GM18867 (cell line): ENCODE measurements at regions not wholly inside any gene's neighbourhood (a gene's known extent, or its start where the extent isn't known, plus 50 kb on each side); places are given as distances from the start of the nearest gene placed in this dataset.

Experiments used
- ATAC-seq: cut with Tn5 transposase; IDR thresholded peaks from one replicate; pipeline ENCODE4 v1.9.1; 2021; ENCODE audit warnings: mild to moderate bottlenecking, moderate library complexity; ENCODE audit not compliant: unreplicated experiment

DNA sequence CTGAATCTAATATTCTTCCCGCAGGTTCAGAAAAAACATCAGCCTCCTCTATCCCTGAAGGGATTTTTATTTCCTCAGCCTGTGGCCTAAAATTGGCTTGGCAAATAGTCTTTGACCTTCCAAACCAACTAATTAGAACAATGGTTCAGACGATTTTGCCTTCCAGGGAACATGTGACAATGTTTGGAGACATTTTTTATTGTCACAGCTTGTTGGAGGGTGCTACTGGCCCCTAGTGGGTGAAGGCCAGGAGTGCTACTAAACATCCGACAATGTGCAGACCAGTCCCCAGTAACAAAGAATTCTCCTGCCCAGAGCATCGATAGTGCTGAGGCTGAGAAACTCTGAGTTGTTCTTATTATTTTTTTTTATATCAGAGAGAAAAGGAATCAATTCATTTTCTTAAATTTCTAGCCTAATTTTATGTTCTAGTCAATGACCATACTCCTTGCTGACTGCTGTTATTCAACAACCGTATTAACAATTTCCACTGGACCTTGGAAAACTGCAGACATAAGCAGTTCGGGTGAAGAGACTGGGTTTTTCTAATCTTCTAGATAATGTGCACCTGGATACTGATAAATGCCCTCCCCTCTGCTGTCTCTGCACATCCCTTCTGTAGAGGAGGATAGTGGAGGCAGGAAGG is 280.7 kb downstream of the LMX1A start:
- ATAC-seq, result peak; percentile 63

DNA sequence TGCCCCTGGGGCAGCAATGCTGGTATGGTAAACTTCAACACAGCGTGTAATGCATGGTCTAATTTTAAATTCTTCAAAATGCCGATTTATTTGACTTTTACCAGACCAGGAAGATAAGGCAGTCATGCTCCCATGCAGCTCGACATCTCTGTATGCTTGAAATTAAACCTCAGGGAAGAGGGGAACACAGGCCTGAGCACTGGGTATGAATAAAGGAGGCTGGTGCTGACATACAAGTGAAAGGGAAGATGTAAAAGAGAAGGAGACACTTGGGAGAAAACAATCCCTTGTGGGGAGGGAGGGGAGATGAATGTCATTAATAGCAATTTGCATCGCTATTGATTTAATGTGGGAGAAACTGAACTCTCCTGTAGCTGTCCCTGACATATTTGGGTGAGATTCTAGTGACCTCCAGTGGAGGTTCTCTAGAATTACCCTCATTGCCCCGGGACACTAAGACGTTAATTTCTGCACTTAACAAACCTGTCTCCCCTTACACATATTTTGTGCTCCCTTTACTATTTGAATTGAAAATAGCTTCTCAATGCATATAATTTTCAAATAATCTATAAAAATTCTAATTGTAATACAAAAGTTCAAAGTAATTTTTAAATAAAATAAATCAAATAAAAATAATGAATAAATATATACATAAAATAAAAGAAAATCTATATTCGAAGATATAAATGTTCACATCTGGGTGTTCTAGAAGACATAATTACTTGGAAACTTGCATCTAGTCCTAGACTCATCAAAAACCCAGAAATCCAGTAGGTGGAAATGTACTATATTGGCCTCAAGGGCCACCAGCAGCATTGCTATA is 283.1 kb downstream of the LMX1A start:
- ATAC-seq, result peak; percentile 83

DNA sequence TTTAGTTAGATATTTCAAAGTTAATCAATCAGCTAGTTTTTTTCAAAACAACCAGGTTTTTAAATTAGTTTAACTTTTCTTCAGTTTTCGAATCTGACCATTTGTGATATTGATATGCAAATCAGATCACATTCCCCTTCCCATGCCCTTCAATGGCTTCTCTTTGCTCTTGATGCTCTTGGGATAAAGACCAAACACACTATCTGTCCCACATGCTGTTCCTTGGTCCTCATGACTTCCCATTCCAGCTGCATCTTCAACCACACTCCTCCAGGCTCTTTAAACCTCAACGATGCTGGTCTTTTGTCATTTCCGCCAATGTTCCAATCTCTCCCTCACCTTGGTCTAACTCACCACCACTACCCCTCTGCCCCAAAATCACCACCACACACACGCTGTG is 285.8 kb downstream of the LMX1A start:
- no peak for ATAC-seq

DNA sequence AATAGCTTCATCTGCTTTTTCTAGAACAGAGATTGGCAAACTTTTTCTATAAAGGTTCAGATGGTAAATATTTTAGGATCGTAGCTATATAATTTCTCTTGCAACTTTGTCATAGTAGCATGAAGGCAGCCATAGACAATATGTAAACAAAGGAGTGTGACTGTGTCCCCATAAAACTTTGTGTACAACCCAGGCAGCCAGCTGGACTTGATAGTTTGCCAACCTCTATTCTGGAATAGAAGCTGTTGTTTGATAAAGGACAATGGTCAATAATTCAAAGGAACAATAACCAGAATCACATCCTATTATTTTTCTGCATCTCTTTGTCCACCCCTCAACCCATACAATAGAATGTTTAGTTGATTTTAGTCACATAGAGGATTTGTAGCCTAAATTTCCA is 286.7 kb downstream of the LMX1A start:
- ATAC-seq, result no peak

DNA sequence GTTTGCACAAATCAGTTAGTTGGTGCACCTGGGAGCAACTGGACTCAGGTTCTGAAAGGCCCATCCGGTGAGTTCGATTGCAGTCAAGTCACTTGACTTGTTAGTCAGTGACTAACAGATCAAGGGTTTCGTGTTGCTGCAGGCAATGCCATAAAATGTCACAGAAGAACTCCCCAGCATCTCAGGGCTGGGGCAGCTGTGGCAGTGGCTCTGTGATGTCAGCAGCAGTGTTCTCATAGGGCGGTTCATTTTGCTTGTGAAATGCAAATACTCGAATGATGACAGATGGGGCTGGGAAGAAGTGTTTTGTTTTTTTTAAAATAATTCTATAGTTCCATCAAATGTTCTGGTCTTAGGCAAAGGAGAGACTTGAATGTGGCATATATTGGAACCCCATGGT is 287.8 kb downstream of the LMX1A start:
- ATAC-seq, result no peak

DNA sequence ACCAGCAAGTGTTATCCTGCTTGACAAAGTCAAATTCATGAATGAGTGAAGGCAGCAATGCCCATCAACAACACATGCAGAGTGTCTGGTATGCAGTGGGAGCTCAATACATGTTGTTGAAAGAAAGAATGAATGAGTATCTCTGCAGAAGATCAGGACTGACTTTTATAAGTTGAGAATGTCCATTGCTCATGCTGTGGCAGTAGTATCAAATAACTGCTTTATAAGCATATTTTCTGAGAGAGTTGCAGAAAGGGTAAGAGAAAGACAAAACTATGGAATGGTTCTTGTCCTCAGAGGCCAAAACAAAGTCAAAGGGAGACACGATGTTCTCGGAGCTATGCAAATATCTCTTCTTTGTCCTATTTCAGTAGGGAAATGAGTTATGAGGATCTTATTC is 288.7 kb downstream of the LMX1A start:
- no peak for ATAC-seq

DNA sequence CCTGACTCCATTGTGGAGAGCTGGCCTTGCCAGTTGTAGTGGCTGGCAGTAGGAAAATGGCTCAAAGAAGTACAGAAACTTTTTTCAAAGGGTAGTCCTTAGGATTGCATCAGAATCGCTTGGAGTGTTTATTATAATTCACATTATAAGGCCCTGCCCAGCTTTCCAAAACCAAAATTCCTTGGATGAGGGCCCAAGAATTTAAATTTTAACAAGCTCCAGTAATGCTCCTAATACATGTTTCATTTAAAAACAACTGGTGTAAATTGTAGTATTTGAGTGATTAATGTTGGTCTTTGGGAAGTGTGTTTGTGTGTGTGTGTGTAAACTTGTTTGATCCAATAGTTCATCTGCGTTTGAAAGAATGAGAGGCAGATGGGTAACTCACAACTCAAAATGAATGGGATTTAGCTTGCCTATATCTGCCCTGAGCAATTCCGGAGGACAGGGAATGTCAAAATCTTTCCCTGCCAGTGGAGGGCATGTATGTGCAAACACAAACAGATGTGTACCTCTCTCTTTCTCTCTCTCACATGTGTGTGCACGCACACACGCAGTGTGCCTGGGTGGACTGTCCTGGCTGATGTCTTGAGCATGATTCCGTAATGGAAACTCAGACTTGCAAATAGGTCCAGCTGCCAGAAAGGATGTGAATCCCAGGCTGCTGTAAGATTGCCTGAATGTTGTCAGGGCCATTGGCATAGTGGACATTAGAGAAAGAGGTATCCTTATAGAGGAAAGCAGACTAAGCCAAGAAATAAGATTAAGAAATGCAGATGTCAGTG is 293.1 kb downstream of the LMX1A start:
- ATAC-seq, result no peak

DNA sequence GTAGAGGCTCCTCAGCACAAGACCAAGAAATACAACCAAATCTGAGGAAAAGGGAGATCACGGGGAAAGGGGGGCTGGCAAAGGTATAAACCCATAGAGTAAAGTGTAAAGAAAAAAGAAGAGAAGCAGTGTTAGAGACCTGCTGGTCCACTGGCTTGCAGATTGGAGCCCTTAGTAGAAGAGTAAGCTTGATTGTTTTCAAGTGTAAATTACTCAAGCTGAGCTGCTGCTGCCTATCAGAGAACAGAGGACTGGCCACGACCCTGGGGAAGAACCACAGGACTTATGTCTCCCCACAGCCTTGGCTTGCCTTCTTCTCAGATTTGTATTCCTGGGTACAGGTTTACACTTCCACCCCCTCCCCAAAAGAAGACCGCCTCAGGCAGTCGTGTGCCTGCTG is 294.2 kb downstream of the LMX1A start:
- ATAC-seq, result no peak

DNA sequence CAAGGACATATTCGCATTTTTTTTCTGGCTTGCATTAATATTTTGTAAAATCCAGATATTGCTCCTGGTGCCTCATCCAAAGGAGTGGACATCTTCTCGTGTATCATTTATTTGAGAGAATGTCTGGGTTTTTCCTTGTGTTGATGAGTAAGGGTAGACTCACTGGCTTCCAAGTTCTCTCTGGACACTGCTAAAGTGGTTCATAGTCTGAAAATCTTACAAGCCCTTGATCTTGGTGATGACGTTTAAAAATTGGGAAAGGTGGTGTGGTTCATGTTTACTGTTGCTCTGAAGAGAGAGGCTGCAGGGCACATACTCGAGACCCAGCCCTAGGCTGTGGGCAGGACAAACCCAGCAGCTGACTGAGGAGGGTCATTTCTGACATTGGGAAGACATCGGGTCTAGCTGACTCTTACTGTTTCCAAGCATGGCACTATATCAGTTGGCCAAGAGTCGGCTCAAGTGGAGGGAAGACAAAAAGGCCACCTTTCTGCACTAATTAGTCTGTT is 296.2 kb downstream of the LMX1A start:
- no peak for ATAC-seq

DNA sequence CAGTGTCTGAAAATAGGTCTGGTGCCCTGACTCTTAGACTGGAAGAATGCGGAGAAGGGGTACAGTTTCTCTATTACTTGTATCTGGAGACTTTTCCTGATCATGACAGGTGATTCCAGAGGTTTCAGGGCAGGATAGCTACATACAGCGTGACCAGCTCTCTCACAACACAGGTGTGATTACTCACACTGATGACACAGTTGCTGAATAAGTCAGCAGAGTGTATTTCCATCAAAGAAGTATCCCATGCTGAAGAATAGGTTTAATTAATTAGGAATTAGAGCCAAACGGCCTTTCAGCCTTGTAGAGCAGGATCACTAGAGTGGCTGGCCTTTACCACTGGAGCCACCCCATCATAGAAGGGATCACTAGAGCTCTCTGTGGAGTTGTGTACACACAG is 298.6 kb downstream of the LMX1A start:
- no peak for ATAC-seq

DNA sequence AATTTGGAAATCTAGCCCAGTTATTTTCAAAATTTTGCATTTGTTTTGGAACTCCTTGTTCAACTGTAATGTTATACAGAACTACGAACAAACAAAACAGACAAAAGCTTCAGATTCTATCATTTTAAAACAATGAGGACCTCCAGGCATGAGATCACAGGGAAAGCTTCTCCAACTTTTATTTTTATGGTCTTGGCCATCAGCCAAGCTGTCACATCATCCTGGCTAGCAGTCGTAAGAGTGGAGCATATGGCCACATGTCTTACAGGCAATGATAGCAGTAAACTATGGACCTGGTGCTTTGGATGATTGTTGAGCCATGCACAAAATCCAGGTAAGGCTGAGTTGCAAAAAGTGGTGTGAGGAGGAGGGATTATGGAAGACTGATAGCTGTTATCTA is 299.6 kb downstream of the LMX1A start:
- no peak for ATAC-seq

DNA sequence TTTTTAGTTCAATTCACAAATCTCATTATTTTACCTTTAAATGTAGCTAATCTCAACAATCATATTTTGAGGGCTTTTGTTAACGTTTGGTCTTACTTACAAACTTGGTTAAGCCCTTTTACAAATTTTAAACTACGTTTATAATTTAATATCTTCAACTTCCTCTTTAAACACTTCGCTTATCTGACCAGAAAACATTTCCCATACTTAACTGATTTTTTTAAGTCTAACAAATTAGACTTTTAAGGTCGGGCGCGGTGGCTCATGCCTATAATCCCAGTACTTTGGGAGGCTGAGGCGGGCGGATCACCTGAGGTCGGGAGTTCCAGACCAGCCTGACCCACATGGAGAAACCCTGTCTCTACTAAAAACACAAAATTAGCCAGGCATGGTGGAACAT is 300.9 kb downstream of the LMX1A start:
- ATAC-seq, result no peak

DNA sequence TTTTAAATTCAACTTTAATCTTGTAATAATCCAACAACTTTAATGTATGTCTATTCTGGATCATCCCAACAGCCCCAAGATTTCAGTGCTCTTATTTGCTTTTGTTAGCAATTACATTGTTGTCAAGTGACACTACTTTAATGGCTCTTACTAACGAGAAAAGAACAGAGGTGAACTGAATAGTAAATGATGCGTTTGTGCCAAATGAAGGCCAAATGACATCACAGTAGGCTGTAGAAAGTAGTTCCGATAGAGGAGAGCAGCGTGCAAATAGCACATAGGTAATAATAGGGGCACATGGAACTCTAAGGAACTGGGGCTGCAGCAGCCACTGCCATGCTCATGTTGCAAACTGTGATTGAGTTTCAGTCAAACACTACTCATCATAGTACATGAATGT is 301.9 kb downstream of the LMX1A start:
- no peak for ATAC-seq

DNA sequence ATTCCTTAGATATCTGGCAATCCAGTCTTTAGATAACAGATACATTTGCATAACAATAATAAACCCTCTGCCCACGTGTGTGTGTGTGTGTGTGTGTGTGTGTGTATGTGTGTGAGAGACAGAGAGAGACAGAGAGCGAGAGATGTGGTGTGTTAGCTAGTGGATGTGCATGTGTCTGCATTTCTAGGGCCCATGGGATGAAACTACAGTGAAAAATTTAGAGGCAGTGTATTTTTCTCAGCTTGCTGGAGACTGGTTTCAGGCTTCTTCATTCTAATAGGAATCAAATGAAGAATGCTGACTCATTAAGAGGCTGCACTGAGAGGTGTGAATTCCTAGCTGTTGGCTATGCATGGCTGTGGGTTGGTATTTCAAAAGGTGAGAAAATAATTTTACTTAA is 303.2 kb downstream of the LMX1A start:
- no peak for ATAC-seq

DNA sequence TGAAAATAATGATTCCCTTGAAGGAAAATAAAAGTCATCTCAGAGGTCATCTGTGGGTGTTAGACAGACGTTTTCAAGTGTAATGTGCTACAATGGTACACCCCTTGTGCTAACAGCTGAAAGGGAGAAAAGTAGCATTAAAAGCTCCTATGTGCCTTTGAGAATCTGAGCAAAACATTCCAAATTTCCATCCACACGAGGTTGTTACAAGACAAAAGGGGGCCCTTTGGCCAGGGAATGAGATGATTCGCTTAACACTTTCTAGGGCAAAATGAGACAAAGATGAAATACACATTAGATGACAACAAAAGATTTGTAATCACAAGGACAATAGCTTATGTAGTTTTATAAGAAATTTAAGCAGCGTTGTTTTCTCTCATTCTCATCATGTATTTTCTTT is 303.6 kb downstream of the LMX1A start:
- no peak for ATAC-seq

DNA sequence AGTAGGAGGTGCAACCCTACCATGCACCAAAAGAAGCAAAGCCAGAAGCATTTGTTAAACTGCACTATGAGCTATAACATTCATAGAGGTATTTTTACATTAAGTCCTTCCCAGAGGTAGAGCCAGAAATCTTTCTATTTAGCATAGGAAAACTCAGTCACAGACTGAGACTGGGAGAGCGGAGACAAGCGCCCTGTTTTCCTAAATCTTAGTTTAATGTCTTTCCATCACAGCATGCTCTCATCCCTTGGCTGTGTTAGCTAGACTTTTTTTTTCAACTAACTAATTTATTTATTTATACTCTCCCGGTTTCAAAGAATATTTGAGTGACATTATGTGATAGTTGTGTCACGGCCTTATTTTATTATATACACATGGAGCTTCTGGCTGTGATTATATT is 304.1 kb downstream of the LMX1A start:
- no peak for ATAC-seq

DNA sequence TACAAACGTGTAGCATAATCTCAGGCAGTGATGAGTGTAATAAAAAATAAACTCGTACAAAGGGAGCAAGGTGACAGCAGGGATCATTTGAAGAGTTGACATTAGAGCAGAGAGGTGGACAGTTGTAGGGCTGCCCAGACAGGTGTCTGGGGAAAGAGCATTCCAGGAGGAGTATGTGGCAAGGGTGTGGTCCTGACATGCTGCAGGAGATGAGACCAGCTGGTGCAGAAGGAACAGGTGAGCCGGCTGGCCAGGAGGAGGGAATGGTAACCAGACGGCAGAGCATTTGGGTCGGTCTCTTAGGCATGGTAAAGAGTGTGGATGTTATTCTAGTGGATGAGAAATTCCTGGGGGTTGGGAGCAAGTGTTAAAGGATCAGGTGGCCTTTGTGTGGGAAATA is 306.3 kb downstream of the LMX1A start:
- no peak for ATAC-seq

DNA sequence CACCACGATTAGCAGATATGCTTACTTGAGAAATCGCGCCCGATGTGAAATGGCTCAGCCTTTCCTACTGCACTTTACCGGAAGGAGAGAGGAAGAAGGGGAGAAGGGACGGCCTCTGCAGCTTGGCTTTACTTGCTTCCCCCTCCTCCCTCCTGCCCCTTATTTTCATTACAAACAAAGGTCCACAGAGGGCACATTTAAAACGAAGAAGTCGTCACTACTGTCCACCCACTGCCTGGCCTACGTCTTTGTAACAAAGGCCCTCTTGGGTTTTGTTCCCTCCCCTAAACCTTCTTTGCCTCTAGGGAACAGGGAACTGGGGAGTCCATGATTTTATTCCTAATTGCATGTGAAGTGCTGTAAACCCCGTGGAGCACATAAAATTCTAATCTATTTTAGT is 308.5 kb downstream of the LMX1A start:
- no peak for ATAC-seq

DNA sequence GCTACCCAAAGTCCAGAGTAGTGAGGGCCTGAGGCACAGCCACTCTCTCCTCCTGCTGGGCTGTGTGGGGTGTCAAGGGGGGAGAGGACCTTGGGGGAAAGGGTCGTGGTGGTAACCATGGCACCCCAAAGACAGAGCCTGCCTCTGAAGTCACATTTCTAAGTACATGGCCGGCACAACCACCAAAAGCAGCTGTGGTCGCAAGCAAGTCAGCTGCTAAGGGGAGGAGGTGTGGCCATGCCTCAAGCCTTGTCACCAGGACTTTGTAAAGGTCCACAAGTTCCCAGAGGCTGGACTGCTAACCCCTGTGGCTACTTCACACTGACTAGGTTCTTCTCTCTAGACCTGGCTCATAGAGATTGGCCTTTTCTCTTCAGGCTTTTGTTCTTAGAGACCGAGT is 310.6 kb downstream of the LMX1A start:
- no peak for ATAC-seq

DNA sequence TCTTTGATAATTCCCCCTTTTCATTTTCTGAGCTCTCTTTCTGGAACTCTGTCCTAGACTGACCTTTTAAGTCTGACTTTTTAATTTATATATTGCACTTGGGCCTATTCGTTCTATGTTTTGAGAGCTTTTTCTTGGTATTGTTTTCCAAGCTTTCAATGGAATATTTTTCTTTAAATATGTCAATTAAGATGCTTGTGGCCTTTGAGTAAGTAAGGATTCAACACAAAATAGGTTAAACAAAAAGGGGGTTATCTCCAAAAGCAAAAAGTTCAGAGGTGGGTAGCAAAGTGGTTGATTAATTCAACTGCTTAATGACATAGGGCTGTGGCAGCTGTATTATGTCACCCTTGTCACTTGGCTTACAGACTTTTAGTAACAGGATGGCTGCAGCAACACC is 315.9 kb downstream of the LMX1A start:
- ATAC-seq, result no peak

DNA sequence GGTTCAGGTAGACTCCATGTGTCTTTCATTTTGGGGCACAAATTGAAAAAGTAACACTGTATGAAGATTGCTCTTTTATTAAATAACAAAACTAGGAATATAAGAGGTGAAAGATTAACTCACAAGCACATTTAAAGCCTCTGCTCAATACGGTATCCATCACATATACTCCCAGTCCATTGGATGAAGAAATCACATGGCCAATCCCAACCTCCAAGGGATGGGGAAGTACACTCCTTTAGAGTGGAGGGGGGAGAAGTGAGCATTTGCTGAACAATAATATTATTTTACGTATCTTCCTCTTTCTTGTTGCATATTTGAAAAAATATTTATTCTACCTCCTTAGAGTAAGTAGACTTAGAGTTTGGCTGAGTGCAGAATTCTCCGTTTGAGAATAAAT is 316.5 kb downstream of the LMX1A start:
- no peak for ATAC-seq

DNA sequence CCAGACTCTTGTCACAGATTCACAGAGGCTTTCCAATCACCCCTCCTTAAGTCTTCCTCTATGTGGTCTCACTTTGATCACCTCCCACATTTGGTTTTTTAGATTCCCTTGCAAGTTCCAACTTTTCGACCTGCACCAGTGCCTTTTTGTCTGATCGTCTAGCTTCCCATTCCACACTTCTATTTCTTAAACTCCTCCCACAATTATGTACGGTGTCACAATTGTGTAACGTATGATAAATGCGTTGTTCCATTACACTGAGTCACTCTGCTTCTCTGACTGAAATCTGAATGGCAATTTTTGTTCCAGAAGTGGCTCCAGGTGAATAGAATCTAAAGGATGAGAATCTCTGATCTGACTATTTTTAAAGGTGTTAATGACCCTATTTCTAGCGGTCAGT is 320.1 kb downstream of the LMX1A start:
- ATAC-seq, result no peak
